RWPE2 (cell line): ENCODE measurements at regions not wholly inside any gene's neighbourhood (a gene's known extent, or its start where the extent isn't known, plus 50 kb on each side); places are given as distances from the start of the nearest gene placed in this dataset.
"Not testable (repeated sequence)": the region's sequence is repeated elsewhere in the genome, so short reads cannot be mapped to it uniquely, and the experiment has no call there.

Source experiments
- ATAC-seq: fragments of 200-7000 bp; cut with Tn5 transposase; 3 replicates; pipeline ENCODE4 v1.9.1; 2021; ENCODE audit warnings: low read depth
- DNase-seq: peaks from one replicate; pipeline ENCODE4 v3.0.0-alpha.2; 2020; ENCODE audit warnings: low spot score
- H3K27ac ChIP-seq: fragments of 450-650 bp; 2 replicates; pipeline ENCODE4 v1.5.1; 2017; ENCODE audit warnings: mild to moderate bottlenecking; ENCODE audit not compliant: poor library complexity, severe bottlenecking
- H3K27me3 ChIP-seq: fragments of 250-450 bp; sonication (Bioruptor Pico); 2 replicates; pipeline ENCODE4 v1.5.1; 2021; ENCODE audit warnings: mild to moderate bottlenecking, moderate library complexity; ENCODE audit not compliant: insufficient read depth, poor library complexity, severe bottlenecking
- H3K36me3 ChIP-seq: fragments of 250-450 bp; sonication (Bioruptor Pico); 2 replicates; pipeline ENCODE4 v1.5.1; 2020; ENCODE audit warnings: low read depth, mild to moderate bottlenecking, moderate library complexity
- H3K4me1 ChIP-seq: fragments of 250-450 bp; sonication (Bioruptor Pico); 2 replicates; pipeline ENCODE4 v1.5.1; 2021; ENCODE audit warnings: mild to moderate bottlenecking, moderate library complexity; ENCODE audit not compliant: insufficient read depth, poor library complexity, severe bottlenecking
- H3K4me3 ChIP-seq: fragments of 250-450 bp; sonication (Bioruptor Pico); 2 replicates; pipeline ENCODE4 v1.5.1; 2021; ENCODE audit warnings: mild to moderate bottlenecking, moderate library complexity; ENCODE audit not compliant: severe bottlenecking
- H3K9me3 ChIP-seq: fragments of 250-450 bp; sonication (Bioruptor Pico); 2 replicates; pipeline ENCODE4 v1.5.1; 2021; ENCODE audit warnings: mild to moderate bottlenecking, moderate library complexity; ENCODE audit not compliant: severe bottlenecking
- CTCF ChIP-seq: fragments of 450-650 bp; IDR thresholded peaks from one replicate; pipeline ENCODE4 v1.5.1; 2017; ENCODE audit warnings: mild to moderate bottlenecking, moderate library complexity; ENCODE audit not compliant: poor library complexity, severe bottlenecking

GRCh38 chr7:9919-10318, 182.5 kb upstream of the FAM20C start:
- H3K27me3 ChIP-seq, DNase-seq, H3K4me1 ChIP-seq, H3K4me3 ChIP-seq, H3K36me3 ChIP-seq, H3K9me3 ChIP-seq, H3K27ac ChIP-seq, ATAC-seq: not testable (repeated sequence)

- H3K27me3 ChIP-seq, ATAC-seq, H3K4me1 ChIP-seq, H3K9me3 ChIP-seq, DNase-seq, H3K4me3 ChIP-seq, H3K27ac ChIP-seq, H3K36me3 ChIP-seq: not testable (repeated sequence)
Measured at GRCh38 chr7:32565-33280, 159.6 kb upstream of the FAM20C start.

GRCh38 chr7:35121-35541, 157.2 kb upstream of the FAM20C start:
- not testable (repeated sequence) for H3K27ac ChIP-seq, H3K36me3 ChIP-seq, DNase-seq, H3K9me3 ChIP-seq, H3K4me1 ChIP-seq, H3K4me3 ChIP-seq, H3K27me3 ChIP-seq
- peak; percentile 47 for ATAC-seq

GRCh38 chr7:36539-36938, 155.8 kb upstream of the FAM20C start:
- DNase-seq, ATAC-seq, H3K27me3 ChIP-seq, H3K4me1 ChIP-seq, H3K36me3 ChIP-seq, H3K27ac ChIP-seq, H3K4me3 ChIP-seq, H3K9me3 ChIP-seq: not testable (repeated sequence)

GRCh38 chr7:37656-38055, 154.7 kb upstream of the FAM20C start:
- H3K27ac ChIP-seq, ATAC-seq: not testable (repeated sequence)

GRCh38 chr7:38444-38843, 153.9 kb upstream of the FAM20C start:
- not testable (repeated sequence) for H3K36me3 ChIP-seq, H3K27ac ChIP-seq, ATAC-seq, H3K4me1 ChIP-seq, H3K4me3 ChIP-seq, H3K27me3 ChIP-seq, H3K9me3 ChIP-seq, DNase-seq

More at GRCh38 chr7:37656-38055, 154.7 kb upstream of the FAM20C start:
- H3K9me3 ChIP-seq, H3K27me3 ChIP-seq, H3K36me3 ChIP-seq, DNase-seq, H3K4me3 ChIP-seq, H3K4me1 ChIP-seq: not testable (repeated sequence)

GRCh38 chr7:39984-40740, 152.2 kb upstream of the FAM20C start:
- ATAC-seq: 0 out of 3 replicates have a peak, but pooled peaks have one; percentile 38
- H3K27ac ChIP-seq, H3K4me1 ChIP-seq, H3K27me3 ChIP-seq, H3K9me3 ChIP-seq, H3K36me3 ChIP-seq, H3K4me3 ChIP-seq: not testable (repeated sequence)
- DNase-seq: peak; percentile 14

GRCh38 chr7:40799-41750, 151.3 kb upstream of the FAM20C start:
- Histone ChIP-seq H3K4me3 (no peak overlapping the region), H3K4me1 (no peaks in the 10 kb centered on the region), H3K36me3 (no peaks in the 10 kb centered on the region), H3K9me3 (no peaks in the 10 kb centered on the region), H3K27me3 (no peaks in the 10 kb centered on the region), H3K27ac (no peak overlapping the region)
- no peak for TF ChIP-seq CTCF
- DNase-seq (peak; percentile 10), ATAC-seq (no peak)
